NCI-H2107 treated with DMSO at 0.1 percent for 48 hours (cell line): ENCODE measurements at regions not wholly inside any gene's neighbourhood (a gene's known extent, or its start where the extent isn't known, plus 50 kb on each side); places are given as distances from the start of the nearest gene placed in this dataset.

Source experiments
- DNase-seq: peaks from one replicate; lab custom pipeline; 2025; ENCODE audit not compliant: unreplicated experiment; lab: John Stamatoyannopoulos, UW

GRCh38 chr9:118170032-118170955 is 466.1 kb downstream of the TLR4 start:
- peak; percentile 35 for DNase-seq

DNA sequence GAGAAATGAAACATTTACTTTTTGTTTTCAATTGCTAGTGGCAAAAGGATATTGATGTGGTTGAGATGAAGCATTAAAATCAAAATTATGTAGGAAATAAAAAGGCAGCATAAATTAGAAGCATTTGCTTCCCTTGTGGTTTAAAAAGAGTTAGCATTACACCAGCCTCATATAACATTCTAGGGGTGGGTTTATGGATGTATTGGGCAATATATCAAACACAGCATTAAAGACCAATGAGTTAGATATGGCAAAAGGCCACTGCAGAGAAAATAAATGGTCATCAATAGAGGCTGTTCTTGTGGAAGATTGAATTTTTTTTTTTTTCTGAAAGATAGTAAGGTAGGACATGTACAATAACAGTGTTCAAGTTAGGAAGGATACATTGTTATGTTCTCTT is 473.0 kb downstream of the TLR4 start:
- DNase-seq, result no peak

DNA sequence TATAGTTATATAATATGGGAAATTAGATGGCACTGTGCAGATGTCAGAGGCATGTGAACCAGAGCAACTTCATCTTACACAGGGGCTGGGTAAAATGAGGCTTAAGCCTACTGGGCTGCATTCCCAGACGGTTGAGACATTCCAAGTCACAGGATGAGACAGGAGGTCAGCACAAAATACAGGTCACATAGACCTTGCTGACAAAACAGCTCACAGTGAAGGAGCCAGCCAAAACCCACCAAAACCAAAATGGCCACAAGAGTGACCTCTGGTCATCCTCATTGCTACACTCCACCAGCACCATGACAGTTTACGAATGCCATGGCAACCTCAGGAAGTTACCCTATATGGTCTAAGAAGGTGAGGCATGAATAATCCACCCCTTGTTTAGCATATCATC is 479.4 kb downstream of the TLR4 start:
- DNase-seq, result no peak

DNA sequence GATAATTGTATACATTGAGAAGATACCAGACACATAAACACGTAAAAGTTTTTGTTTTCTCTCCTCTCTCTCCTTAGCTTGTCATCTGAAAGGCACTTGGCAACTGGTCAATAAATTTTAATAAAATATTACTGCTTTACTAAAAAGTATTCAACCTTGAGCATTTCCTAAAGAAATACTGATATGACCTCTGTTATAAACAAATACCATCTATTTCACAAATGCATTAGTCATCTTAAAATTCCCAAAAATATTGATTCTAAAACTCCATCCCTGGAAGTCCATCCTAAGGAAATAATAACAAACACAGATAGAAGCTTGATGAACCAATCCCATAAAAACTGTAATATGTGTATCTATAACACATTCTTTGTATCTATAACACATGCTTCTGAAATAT is 483.2 kb downstream of the TLR4 start:
- DNase-seq, result no peak

DNA sequence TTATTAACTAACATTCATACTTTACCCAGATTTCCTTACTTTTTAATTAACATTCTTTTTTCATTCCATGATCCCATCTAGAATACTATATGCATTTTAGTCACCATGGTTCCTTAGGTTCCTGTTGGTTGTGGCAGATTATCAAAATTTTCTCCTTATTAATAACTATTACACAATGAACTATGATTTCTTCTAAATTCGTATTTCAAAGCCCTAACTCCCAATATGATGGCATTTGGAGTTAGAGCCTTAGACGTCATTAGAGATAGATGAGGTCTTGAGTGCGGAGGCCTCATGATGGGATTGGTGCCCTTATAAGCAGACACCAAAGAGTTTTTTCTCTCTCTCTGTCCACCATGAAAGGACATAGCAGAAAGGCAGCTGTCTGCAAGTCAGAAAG is 485.4 kb downstream of the TLR4 start:
- no peak for DNase-seq

DNA sequence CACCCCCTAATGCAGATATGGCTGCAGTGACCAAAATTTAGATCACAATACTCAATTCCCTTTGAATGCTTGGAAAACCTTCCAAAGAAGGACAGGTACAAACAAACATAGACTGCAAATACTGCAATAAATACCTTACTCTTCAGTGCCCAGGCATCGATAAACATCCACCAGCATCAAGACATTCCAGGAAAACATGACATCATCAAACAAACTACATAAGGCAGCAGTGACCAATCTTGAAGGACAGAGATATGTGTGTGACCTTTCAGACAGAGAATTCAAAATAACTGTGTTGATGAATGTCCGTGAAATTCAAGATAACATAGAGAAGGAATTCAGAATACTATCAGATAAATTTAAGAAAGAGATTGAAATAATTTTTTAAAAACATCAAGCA is 488.6 kb downstream of the TLR4 start:
- DNase-seq, result no peak

DNA sequence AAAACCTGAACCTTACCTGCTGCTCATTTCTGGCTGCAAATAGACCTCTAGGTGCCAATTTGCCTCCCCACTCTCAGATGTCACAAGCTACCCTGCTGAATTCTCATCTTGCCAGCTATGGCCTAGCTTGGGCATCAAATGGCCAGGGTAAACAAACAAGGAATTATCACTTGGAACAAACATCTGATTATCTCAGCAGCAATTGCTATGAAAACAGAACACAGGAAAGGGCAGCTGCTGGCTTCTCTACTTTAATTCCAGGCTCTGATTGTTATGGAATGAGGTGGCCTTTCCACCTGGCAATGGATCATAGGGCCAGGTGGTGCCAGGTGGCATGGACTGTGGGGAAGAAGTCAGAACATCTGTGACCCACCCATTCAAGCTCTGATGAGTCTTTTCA is 505.1 kb downstream of the TLR4 start:
- DNase-seq, result no peak

- DNase-seq, result no peak
Measured at GRCh38 chr9:118215549-118215948, 511.3 kb downstream of the TLR4 start.

DNA sequence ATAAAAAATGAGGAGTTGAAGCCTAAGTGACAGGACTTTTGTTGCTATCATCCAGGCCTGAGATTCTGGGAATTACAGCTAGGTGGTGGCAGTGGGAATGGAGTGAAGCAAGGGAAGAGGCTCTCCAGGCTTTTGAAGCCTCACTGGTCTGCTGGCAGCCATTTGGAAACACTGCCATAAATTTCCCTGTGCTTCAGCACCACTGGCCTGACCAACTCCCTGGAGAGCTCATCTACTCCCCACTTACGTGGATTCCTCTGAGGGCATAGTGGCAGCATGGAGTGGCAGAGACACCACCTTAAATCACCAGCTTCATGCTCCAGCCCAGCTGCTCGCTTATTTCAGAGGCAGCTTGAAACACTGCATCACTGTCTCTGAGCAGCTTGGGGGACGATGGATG is 518.2 kb downstream of the TLR4 start:
- DNase-seq, result no peak

- DNase-seq, result no peak
Measured at GRCh38 chr9:118223111-118223510, 518.9 kb downstream of the TLR4 start.

DNA sequence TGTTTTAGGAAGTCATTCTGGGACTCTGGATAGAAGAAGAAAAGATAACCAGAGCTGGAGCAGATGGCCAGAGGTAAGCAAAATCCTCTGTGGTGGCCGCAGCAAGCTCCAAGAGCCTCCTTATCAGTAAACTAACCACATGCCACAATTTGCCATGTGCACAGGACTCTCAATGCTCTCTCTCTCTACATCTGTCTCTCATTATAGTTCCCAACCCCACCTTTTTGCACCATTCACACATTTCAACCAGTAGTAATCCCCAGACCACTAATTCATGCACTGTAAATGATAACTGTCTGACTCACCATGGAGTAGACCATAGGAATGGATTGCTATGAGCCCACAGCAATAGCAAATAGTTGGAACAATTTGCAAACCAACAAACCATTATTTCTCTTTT is 526.1 kb downstream of the TLR4 start:
- no peak for DNase-seq

DNA sequence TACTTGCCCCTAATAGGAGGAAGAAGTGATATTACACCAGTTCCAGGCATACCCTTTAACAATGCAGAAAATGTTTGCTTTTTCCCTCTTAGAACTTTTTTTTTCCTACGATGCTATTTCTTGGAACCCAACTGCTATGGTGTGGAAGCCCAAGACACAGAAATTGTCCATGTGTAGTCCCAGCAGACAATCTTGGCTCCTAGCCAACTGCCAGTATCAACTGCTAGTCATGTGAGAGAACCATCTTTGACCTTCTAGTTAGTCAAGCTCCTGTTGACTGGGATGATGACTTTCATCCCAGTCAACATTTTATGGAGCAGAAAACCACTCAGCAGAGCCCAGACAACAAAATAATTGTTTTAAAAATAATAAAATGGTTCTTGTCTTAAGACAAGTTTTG is 532.4 kb downstream of the TLR4 start:
- DNase-seq, result no peak

GRCh38 chr9:118238139-118238538 is 533.9 kb downstream of the TLR4 start:
- no peak for DNase-seq

GRCh38 chr9:118252027-118252426 is 547.8 kb downstream of the TLR4 start:
- DNase-seq, result no peak

- DNase-seq, result no peak
Measured at GRCh38 chr9:118262191-118262590, 558.0 kb downstream of the TLR4 start.

DNA sequence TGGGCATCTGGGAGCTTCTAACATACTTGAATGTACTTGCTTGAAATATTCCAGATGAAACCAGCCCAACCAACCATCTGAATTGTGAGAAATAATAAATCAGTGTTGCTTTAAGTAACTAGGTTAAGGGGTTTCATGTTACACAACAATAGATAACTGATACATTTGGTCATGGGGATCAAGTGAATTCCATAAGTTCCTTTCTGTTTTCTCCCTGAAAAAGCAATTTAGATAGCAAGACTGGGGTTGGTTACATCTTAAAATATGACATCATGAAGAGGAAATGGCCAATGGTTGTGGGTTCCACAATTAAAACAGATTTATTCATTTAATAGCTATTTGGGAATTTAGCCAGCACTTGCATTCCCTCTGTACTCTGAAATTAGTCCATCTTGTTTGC is 559.7 kb downstream of the TLR4 start:
- no peak for DNase-seq

- DNase-seq, result peak; percentile 2
Measured at GRCh38 chr9:118268046-118268445, 563.8 kb downstream of the TLR4 start.

DNA sequence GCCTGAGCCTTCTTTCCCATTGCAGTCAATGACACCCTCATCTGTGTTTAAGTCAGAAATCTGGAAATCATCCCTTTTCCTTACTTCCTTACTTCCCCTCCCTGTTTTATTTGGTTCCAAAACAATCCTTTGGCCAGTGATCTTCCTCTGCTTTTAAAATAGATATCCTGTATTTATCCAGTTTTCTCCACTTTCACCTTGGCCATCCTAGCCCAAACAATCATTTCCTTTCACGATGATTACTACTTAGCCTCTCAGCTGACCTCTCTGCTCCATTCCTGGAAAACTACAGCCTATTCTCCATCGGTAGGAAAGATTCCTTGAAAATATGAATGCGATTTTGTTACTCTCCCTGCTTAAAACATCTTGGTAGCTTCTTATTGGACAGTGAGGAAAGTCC is 565.4 kb downstream of the TLR4 start:
- DNase-seq, result no peak

- DNase-seq, result no peak
Measured at GRCh38 chr9:118271331-118271730, 567.1 kb downstream of the TLR4 start.

DNA sequence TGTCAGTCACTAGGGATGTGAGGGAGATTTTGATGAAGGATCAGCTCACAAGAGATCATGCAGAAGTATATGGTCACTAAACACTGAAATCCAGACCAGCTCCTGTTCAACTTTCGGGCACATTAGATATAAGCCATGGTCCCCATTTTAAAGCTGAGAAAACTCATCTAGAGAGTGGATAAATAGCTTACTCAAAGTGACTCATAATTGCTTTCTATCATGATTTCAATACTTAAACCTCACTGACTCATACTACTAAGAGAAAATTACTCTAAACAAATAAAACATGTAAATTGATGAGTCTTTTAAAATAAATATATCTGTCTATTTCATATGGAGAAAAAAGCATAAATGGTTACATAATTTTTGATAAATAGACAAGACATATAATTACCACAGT is 567.7 kb downstream of the TLR4 start:
- DNase-seq, result no peak

GRCh38 chr9:118273048-118273447 is 568.8 kb downstream of the TLR4 start:
- DNase-seq, result no peak

GRCh38 chr9:118276784-118277183 is 572.6 kb downstream of the TLR4 start:
- no peak for DNase-seq

DNA sequence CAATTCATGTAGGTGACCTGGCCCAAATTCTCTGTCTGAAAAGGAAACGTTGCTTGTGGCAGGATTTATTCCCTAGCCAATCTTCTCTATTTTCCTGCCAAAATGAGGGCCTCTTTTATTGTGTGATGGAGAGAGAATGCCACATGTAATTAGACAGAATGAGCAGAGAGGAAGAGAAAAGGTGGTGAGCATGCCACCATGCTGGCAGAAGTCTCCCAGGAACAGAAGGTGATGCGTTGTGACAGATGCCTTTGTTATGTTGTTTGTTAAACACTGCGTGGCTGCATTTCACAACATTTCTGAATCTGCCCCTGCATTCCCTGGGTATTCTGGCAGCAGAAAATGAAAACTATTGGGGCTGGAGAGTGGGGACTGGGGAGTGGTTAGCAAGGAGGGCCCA is 577.6 kb downstream of the TLR4 start:
- DNase-seq, result no peak
